CD4-positive, alpha-beta T cell (primary cell): ENCODE measurements at regions not wholly inside any gene's neighbourhood (a gene's known extent, or its start where the extent isn't known, plus 50 kb on each side); places are given as distances from the start of the nearest gene placed in this dataset.

Source experiments
- ATAC-seq: fragments of 200-7000 bp; cut with Tn5 transposase; one replicate; pipeline ENCODE4 v1.10.0; 2022; ENCODE audit warnings: mild to moderate bottlenecking; ENCODE audit not compliant: poor library complexity
- CTCF ChIA-PET: fragments of 350-600 bp; sonication (Branson Sonifier 250); formaldehyde crosslinking; loops from one replicate; lab custom pipeline; 2021; ENCODE audit warnings: antibody characterized with exemption, inconsistent platforms; lab: Charles Lee
- POLR2A ChIA-PET: fragments of 350-600 bp; sonication (Branson Sonifier 250); formaldehyde crosslinking; loops from one replicate; lab custom pipeline; 2021; ENCODE audit warnings: antibody characterized with exemption, inconsistent platforms; lab: Charles Lee
- DNase-seq, 14 experiments: peaks; one replicate each; pipeline ENCODE4 v3.0.0-alpha.2; 2013 to 2020; ENCODE audit warnings: mixed read lengths in 2 of 14
- H3K27ac ChIP-seq, 2 donors: one replicate each; pipeline versions ENCODE4 v1.5.1 to v1.7.0; 2013; ENCODE audit warnings: low read length in 2 of 2, low read depth in 1 of 2, mild to moderate bottlenecking in 1 of 2
- H3K27me3 ChIP-seq, 2 experiments: 1 replicate in 1 of 2; 2 replicates in 1 of 2; pipeline versions ENCODE4 v1.6.1 to v1.7.0; 2013; ENCODE audit warnings: low read length in 2 of 2, control low read depth in 1 of 2, mild to moderate bottlenecking in 1 of 2, moderate library complexity in 1 of 2; ENCODE audit not compliant: insufficient read depth in 2 of 2, control insufficient read depth in 1 of 2
- H3K36me3 ChIP-seq: one replicate; pipeline ENCODE4 v1.6.1; 2013; ENCODE audit warnings: low read length, control low read depth; ENCODE audit not compliant: insufficient read depth
- H3K4me1 ChIP-seq: one replicate; pipeline ENCODE4 v1.6.1; 2013; ENCODE audit warnings: low read length, control low read depth; ENCODE audit not compliant: insufficient read depth
- H3K4me3 ChIP-seq: one replicate; pipeline ENCODE4 v1.5.1; 2013; ENCODE audit warnings: mild to moderate bottlenecking, low read length, moderate library complexity
- H3K9me3 ChIP-seq, 2 experiments: 1 replicate in 1 of 2; 2 replicates in 1 of 2; pipeline versions ENCODE4 v1.6.1 to v1.7.0; 2013; ENCODE audit warnings: low read length in 2 of 2, mild to moderate bottlenecking in 2 of 2, control low read depth in 1 of 2, moderate library complexity in 1 of 2; ENCODE audit not compliant: control insufficient read depth in 1 of 2, insufficient read depth in 1 of 2
- H3K27ac Mint-ChIP-seq: one replicate; pipeline ENCODE4 v1.8.0; 2020; ENCODE audit warnings: mixed read lengths
- H3K27me3 Mint-ChIP-seq: one replicate; pipeline ENCODE4 v1.8.0; 2021; ENCODE audit warnings: mixed read lengths
- H3K36me3 Mint-ChIP-seq: one replicate; pipeline ENCODE4 v1.8.0; 2021; ENCODE audit warnings: low read depth, mixed read lengths
- H3K4me1 Mint-ChIP-seq: one replicate; pipeline ENCODE4 v1.8.0; 2021; ENCODE audit warnings: low read depth, mixed read lengths
- H3K4me3 Mint-ChIP-seq: one replicate; pipeline ENCODE4 v1.8.0; 2020; ENCODE audit warnings: mild to moderate bottlenecking, mixed read lengths
- H3K9me3 Mint-ChIP-seq: one replicate; pipeline ENCODE4 v1.8.0; 2020; ENCODE audit warnings: mixed read lengths
- intact Hi-C, 2 experiments: fragments of 100-400 bp; cut with DNase I in 1 of 2; cut with micrococcal nuclease in 1 of 2; formaldehyde crosslinking; loops; one replicate each; pipeline versions ENCODE4 v1.15.1 to v1.9.0; 2023 to 2025; cut with DNase I, micrococcal nuclease
- TF ChIP-seq, protein P1 (sequence below): fragments of 200-600 bp; IDR thresholded peaks from one replicate; pipeline ENCODE4 v1.8.0; 2022; ENCODE audit warnings: antibody characterized with exemption, mild to moderate bottlenecking

DNA sequence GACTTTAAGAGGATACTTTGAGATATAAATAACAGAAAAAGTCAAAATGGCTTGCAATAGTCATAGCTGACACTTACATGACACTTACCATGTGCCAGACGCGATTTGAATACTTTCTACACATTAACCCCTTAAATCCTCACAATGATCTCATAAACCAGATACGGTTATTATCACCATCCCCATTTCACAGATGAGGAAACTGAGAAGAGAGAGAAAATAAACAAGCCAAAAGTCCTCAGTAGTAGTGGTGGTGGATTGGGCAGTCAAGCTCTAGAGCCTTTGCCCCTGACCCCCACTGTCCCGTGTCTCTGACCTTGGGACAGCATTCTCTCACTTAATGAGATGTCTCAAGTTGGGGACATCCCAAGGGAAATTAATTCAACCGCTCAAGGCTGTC, 105.2 kb upstream of the TAF1B start:
- CTCF ChIA-PET: no interaction called here
- POLR2A ChIA-PET: interaction anchor here (1.0 to 1.7 kb wide), 4 partner anchors 11 to 264 kb away, joined by 3 to 7 read pairs (median 4); partner anchors contain the start of gene YWHAQ
- no peaks in the 10 kb centered on the region for H3K36me3 ChIP-seq
- no peaks in the 10 kb centered on the region for H3K27me3 ChIP-seq
- H3K9me3 ChIP-seq: no peaks in the 10 kb centered on the region
- Mint-ChIP-seq H3K27ac (peak overlapping the region; percentile 90), H3K9me3 (peaks cover 5% of the 10 kb centered on the region), H3K4me1 (peaks cover 49% of the 10 kb centered on the region), H3K27me3 (no peaks in the 10 kb centered on the region), H3K4me3 (peak overlapping the region; percentile 89), H3K36me3 (no peaks in the 10 kb centered on the region)
- DNase-seq (no peak), ATAC-seq (no peak)
- no peak overlapping the region for H3K4me3 ChIP-seq
- peak overlapping the region in 1 of 2 donors; percentile 67 for H3K27ac ChIP-seq
- peaks cover 46% of the 10 kb centered on the region for H3K4me1 ChIP-seq
- intact Hi-C loops: loop anchor here (5.0 to 10.0 kb wide), 4 partner anchors 106 to 183 kb away; partner anchors contain the start of genes ADAM17 (in 2 of the 2) and YWHAQ (in 1 of the 2)
- TF ChIP-seq, protein P1, sequence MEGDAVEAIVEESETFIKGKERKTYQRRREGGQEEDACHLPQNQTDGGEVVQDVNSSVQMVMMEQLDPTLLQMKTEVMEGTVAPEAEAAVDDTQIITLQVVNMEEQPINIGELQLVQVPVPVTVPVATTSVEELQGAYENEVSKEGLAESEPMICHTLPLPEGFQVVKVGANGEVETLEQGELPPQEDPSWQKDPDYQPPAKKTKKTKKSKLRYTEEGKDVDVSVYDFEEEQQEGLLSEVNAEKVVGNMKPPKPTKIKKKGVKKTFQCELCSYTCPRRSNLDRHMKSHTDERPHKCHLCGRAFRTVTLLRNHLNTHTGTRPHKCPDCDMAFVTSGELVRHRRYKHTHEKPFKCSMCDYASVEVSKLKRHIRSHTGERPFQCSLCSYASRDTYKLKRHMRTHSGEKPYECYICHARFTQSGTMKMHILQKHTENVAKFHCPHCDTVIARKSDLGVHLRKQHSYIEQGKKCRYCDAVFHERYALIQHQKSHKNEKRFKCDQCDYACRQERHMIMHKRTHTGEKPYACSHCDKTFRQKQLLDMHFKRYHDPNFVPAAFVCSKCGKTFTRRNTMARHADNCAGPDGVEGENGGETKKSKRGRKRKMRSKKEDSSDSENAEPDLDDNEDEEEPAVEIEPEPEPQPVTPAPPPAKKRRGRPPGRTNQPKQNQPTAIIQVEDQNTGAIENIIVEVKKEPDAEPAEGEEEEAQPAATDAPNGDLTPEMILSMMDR: no peak

DNA sequence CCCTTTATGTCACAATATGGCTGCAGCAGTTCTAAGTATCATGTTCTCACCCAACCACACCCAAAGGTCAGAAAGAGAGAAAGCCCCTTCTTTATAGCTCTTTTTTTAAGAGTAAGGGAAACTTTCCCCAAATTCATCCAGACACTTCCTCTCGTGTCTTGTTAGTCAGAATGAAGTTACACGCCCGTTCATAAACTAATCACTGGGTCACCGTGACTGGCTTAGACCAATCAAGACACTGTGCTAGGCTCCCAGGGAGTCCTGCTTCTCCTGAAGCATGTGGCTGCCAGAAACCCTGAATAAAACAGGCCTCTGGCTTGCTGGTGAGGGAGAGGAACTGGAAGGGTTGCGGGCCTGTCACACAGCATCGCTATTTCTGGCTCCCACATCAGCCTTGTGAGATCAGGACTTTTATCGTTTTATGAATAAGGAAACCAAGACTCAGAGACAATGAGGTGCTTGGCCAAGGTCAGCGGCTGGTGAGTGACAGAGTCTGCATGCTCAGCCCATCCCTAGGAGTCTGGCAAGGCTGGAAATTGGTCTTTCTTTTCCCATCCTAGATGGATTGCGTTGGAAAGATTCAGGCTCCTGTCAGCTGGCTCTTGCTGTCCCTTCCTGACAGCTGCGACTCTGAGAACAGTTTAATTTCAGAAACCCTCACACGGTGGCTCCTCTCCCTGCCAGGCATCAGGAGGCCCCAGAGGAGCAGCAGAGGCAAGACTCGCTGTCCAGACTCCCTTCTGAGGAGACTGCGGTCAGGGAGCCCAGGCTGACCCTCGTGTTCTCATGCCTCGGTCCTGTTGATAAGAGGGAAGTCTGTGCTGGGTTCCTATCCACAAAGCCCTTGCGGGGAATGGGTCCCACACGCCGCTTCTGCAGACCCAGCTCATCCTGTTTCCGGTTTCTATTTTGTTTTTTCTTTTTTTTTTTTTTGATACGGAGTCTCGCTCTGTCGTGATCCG, 104.5 kb upstream of the TAF1B start:
- Mint-ChIP-seq H3K4me3 (peak overlapping the region; percentile 89), H3K36me3 (no peaks in the 10 kb centered on the region), H3K27ac (peak overlapping the region; percentile 90), H3K9me3 (peaks cover 5% of the 10 kb centered on the region), H3K27me3 (no peaks in the 10 kb centered on the region), H3K4me1 (peaks cover 49% of the 10 kb centered on the region)
- intact Hi-C loops: loop anchor here (5.0 to 10.0 kb wide), 4 partner anchors 107 to 184 kb away; partner anchors contain the start of genes ADAM17 (in 2 of the 2) and YWHAQ (in 1 of the 2)
- ChIA-PET POLR2A (interaction anchor here (1.0 to 1.7 kb wide), 2 partner anchors 10 to 108 kb away, joined by 4 to 7 read pairs; partner anchors contain the start of gene YWHAQ), CTCF (no interaction called here)
- ATAC-seq (no peak), DNase-seq (peak in 4 of 14 experiments; percentile 16 to 62 (median 34))
- TF ChIP-seq, protein P1: no peak
- H3K27ac ChIP-seq: peak overlapping the region in 1 of 2 donors; percentile 67
- no peaks in the 10 kb centered on the region for H3K9me3 ChIP-seq
- H3K4me1 ChIP-seq: peaks cover 46% of the 10 kb centered on the region
- peak overlapping the region; percentile 42 for H3K4me3 ChIP-seq
- no peaks in the 10 kb centered on the region for H3K27me3 ChIP-seq
- H3K36me3 ChIP-seq: no peaks in the 10 kb centered on the region

DNA sequence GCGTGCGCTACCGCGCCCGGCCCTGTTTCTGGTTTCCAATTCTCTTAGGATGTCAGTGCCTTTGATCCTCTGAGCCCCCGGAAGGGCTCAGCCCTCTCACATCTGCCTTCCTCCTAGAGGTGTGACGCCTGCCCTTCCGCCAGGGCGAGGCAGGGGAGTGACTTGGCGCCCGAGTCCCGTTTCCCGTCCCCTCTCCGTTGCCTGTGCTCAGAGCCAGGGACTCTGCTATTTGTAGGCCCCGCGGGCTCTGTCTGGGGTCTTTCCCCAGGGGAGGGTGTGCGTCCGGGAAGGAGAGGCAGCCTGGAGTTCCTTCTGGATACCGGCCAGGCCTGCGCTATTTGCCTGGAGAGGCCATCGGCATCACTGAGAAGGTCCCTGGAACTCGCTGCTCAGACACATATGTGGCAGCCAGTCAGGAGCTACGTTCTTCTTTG, 103.7 kb upstream of the TAF1B start:
- Mint-ChIP-seq H3K4me3 (peak overlapping the region; percentile 89), H3K9me3 (peaks cover 3% of the 10 kb centered on the region), H3K4me1 (peaks cover 49% of the 10 kb centered on the region), H3K36me3 (no peaks in the 10 kb centered on the region), H3K27ac (peak overlapping the region; percentile 90), H3K27me3 (no peaks in the 10 kb centered on the region)
- TF ChIP-seq, protein P1: no peak
- intact Hi-C loops: loop anchor here (5.0 to 10.0 kb wide), 4 partner anchors 107 to 185 kb away; partner anchors contain the start of genes ADAM17 (in 2 of the 2) and YWHAQ (in 1 of the 2)
- Histone ChIP-seq H3K4me3 (peak overlapping the region; percentile 42), H3K27me3 (no peaks in the 10 kb centered on the region), H3K4me1 (peaks cover 46% of the 10 kb centered on the region), H3K27ac (peak overlapping the region in 1 of 2 donors; percentile 67), H3K36me3 (no peaks in the 10 kb centered on the region), H3K9me3 (no peaks in the 10 kb centered on the region)
- ChIA-PET CTCF (no interaction called here), POLR2A (interaction anchor here (0.7 to 1.7 kb wide), 2 partner anchors 12 to 109 kb away, joined by 3 to 7 read pairs; partner anchors contain the start of gene YWHAQ)
- peak; percentile 80 for ATAC-seq
- DNase-seq: peak; percentile 22 to 77 (median 52)
